Esophagus squamous epithelium (tissue), 5 donors: ENCODE measurements at regions not wholly inside any gene's neighbourhood (a gene's known extent, or its start where the extent isn't known, plus 50 kb on each side); places are given as distances from the start of the nearest gene placed in this dataset.

Experiments used
- DNase-seq: peaks from one replicate; lab custom pipeline; 2025; lab: John Stamatoyannopoulos, UW
- H3K27ac ChIP-seq, 4 donors: fragments of 200-600 bp; sonication (generic); one replicate each; pipeline ENCODE4 v1.5.1; 2016 to 2019; ENCODE audit warnings: mild to moderate bottlenecking in 1 of 4
- H3K27me3 ChIP-seq, 4 donors: fragments of 200-600 bp; sonication (generic); 1 replicate in 3 of 4; 2 replicates in 1 of 4; pipeline versions ENCODE4 v1.5.1 to v1.6.0; 2017 to 2021; ENCODE audit warnings: antibody characterized with exemption in 1 of 4
- H3K36me3 ChIP-seq, 3 donors: fragments of 200-600 bp; sonication (generic); one replicate each; pipeline ENCODE4 v1.5.1; 2016 to 2019
- H3K4me1 ChIP-seq, 3 donors: fragments of 200-600 bp; sonication (generic); one replicate each; pipeline ENCODE4 v1.5.1; 2017 to 2019
- H3K4me3 ChIP-seq, 4 donors: fragments of 200-600 bp; sonication (generic); 1 replicate in 3 of 4; 2 replicates in 1 of 4; pipeline ENCODE4 v1.5.1; 2016 to 2019; ENCODE audit warnings: mild to moderate bottlenecking in 2 of 4, moderate library complexity in 1 of 4
- H3K9me3 ChIP-seq, 3 donors: fragments of 200-600 bp; sonication (generic); one replicate each; pipeline ENCODE4 v1.5.1; 2016 to 2019
- POLR2A ChIP-seq, 4 donors: fragments of 450-650 bp; IDR thresholded peaks; one replicate each; pipeline ENCODE4 v1.6.1; 2017; ENCODE audit warnings: antibody characterized with exemption in 4 of 4, mild to moderate bottlenecking in 4 of 4, moderate library complexity in 3 of 4
- WGBS, 2 donors: methylation state at CpG; one replicate each; pipeline ENCODE4 v1.1.5; 2018; 5-methylcytosine and 5-hydroxymethylcytosine counted together
- intact Hi-C: fragments of 100-400 bp; cut with DNase I; formaldehyde crosslinking; loops from one replicate; pipeline ENCODE4 v1.15.0; 2022
- TF ChIP-seq, protein P1 (sequence below), 6 experiments: fragments of 450-650 bp in 4 of 6; fragments of 200-600 bp in 2 of 6; sonication (generic) in 2 of 6; IDR thresholded peaks; one replicate each; pipeline ENCODE4 v1.5.1; 2016 to 2019; ENCODE audit warnings: antibody characterized with exemption in 6 of 6, mild to moderate bottlenecking in 4 of 6, moderate library complexity in 4 of 6
- donor health status: DM: yes; HTN: yes; CAD: no.

DNA sequence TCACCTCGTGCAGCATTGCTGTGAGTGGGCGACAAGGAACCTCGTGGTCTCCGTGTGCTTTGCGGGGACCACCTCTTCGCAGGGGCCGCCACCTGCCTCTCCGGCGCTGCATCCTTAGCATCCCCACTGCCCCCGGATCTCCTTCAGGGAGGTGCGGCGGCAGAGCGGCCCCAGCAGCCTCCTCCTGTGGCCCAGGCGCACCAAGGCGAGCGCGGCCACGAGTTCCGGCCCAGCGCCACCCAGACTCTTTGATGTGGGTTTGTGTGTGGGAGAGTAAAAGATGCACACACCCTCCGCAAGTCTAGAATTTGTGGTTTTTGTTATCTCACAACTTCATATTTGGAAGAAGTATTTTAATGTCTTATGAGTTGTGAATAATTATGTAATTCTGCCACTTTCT is 118.8 kb upstream of the DIO3 start:
- Histone ChIP-seq H3K27me3 (peaks cover 0 to 34% (median 0%) of the 10 kb centered on the region in 4 donors), H3K9me3 (no peaks in the 10 kb centered on the region), H3K4me3 (no peak overlapping the region), H3K4me1 (no peaks in the 10 kb centered on the region), H3K36me3 (no peaks in the 10 kb centered on the region), H3K27ac (no peak overlapping the region)
- intact Hi-C loops = no loop called here
- TF ChIP-seq, protein P1, sequence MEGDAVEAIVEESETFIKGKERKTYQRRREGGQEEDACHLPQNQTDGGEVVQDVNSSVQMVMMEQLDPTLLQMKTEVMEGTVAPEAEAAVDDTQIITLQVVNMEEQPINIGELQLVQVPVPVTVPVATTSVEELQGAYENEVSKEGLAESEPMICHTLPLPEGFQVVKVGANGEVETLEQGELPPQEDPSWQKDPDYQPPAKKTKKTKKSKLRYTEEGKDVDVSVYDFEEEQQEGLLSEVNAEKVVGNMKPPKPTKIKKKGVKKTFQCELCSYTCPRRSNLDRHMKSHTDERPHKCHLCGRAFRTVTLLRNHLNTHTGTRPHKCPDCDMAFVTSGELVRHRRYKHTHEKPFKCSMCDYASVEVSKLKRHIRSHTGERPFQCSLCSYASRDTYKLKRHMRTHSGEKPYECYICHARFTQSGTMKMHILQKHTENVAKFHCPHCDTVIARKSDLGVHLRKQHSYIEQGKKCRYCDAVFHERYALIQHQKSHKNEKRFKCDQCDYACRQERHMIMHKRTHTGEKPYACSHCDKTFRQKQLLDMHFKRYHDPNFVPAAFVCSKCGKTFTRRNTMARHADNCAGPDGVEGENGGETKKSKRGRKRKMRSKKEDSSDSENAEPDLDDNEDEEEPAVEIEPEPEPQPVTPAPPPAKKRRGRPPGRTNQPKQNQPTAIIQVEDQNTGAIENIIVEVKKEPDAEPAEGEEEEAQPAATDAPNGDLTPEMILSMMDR (IDR thresholded peaks at IDR 0.05) = no peak
- no peak for TF ChIP-seq POLR2A (IDR thresholded peaks at IDR 0.05)
- DNase-seq = no peak
- WGBS, 2 donors = 76 to 91% methylated on average over 11 to 13 of the region's 21 CpGs

DNA sequence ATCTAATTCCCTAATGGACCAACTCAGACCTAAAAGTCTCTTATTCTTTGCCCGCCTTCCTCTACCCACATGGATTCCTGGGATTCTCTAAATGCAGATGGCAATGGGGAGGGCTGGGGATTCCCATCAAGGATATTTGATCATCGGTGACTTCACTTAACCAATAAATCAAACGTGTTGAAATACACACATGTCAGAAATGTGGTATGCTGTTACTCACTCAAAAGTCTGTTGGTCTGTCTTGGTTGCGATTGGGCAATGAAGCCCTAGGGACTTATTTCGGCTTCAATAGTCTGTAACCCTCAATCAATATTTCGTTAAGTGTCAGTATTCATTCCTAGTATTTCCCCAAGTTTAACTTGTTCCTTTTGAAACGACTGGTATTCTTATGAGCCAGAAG is 117.2 kb upstream of the DIO3 start:
- H3K27ac ChIP-seq = no peak overlapping the region
- intact Hi-C loops = no loop called here
- DNase-seq = no peak
- H3K4me3 ChIP-seq = no peak overlapping the region
- peaks cover 0 to 34% (median 0%) of the 10 kb centered on the region in 4 donors for H3K27me3 ChIP-seq
- H3K9me3 ChIP-seq = no peaks in the 10 kb centered on the region
- no peaks in the 10 kb centered on the region for H3K36me3 ChIP-seq
- H3K4me1 ChIP-seq = no peaks in the 10 kb centered on the region
- WGBS, 2 donors = 29 to 41% methylated on average over 7 of the region's 7 CpGs
- no peak for TF ChIP-seq POLR2A (IDR thresholded peaks at IDR 0.05)
- TF ChIP-seq, protein P1 (IDR thresholded peaks at IDR 0.05) = no peak

DNA sequence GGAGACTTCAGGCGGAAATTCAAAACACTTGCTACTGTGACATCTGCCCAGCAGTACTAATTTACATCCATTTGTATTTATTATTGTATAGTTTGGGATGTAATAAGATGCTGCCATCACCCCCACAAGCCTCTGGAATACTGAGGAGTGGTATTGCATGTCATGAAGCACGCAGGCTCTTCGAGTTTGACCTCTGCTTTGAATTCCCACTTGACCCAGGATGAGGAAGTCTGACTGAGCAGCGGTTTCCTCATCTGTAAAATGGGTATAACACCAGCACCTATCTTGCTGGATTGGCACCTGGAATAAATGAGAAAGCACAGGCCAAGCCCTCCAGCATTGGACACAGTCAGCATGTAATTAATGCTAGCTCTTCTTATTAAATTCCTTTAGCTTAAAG is 116.0 kb upstream of the DIO3 start:
- H3K4me3 ChIP-seq = no peak overlapping the region
- 83 to 89% methylated on average over 4 of the region's 4 CpGs for WGBS, 2 donors
- H3K36me3 ChIP-seq = no peaks in the 10 kb centered on the region
- H3K27me3 ChIP-seq = peaks cover 0 to 34% (median 0%) of the 10 kb centered on the region in 4 donors
- DNase-seq = no peak
- H3K27ac ChIP-seq = peak overlapping the region in 1 of 4 donors; percentile 21
- intact Hi-C loops = no loop called here
- no peaks in the 10 kb centered on the region for H3K4me1 ChIP-seq
- TF ChIP-seq POLR2A (IDR thresholded peaks at IDR 0.05) = no peak
- TF ChIP-seq, protein P1 (IDR thresholded peaks at IDR 0.05) = no peak
- H3K9me3 ChIP-seq = no peaks in the 10 kb centered on the region

DNA sequence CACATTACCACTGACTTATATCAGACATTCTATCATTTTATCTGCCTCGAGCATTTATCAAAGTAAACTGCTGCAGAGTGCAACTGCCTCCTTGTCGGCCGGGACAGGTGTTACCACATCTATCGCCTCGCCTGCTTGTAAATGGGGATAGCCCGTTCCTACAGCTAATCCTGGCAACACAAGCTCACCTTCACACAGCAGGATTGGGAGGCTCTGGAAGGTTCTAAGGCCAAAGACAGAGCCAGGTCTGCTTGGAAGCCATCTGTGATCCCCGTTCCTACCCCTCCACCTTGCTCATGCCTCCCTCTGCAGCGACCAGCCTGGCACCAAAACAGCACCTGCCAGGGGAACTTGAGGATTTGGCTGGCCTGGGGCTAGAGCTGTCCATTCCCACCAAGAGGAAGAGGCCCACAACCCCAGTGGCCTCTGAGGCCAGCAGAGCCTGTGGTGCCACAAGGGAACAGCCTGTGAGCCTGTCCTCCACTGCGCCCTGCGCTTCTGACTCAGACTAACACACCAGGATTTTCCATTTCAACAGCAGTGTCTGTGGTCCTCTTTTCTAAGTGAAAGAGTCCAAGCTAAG is 114.8 kb upstream of the DIO3 start:
- Histone ChIP-seq H3K27me3 (peaks cover 0 to 27% (median 0%) of the 10 kb centered on the region in 4 donors), H3K4me1 (no peaks in the 10 kb centered on the region), H3K27ac (no peak overlapping the region), H3K9me3 (no peaks in the 10 kb centered on the region), H3K36me3 (no peaks in the 10 kb centered on the region), H3K4me3 (no peak overlapping the region)
- intact Hi-C loops = no loop called here
- WGBS, 2 donors = 66 to 72% methylated on average over 3 to 6 of the region's 10 CpGs
- DNase-seq = no peak
- TF ChIP-seq POLR2A (IDR thresholded peaks at IDR 0.05) = no peak
- TF ChIP-seq, protein P1 (IDR thresholded peaks at IDR 0.05) = no peak

DNA sequence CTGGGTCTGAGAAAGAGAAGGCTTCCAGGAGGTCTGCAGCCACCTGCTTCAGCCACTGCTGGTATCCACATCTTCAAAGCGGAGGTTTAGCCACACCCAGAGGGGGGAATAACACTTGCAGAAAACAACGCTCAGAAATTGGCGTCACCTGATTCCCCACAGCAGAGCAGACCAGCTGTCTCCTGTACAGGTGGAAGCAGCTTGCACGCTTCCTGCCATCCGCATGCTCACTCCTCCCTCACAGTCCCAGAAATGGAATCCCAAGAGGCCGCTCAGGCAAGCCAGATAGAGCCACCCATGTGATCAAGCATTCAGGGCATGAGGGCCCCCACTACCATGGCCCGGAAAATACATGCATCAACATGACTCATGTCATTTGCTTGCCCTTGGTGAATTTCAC is 112.2 kb upstream of the DIO3 start:
- DNase-seq = no peak
- TF ChIP-seq, protein P1 (IDR thresholded peaks at IDR 0.05) = no peak
- TF ChIP-seq POLR2A (IDR thresholded peaks at IDR 0.05) = no peak
- no peaks in the 10 kb centered on the region for H3K4me1 ChIP-seq
- H3K4me3 ChIP-seq = no peak overlapping the region
- 72 to 79% methylated on average over 3 to 7 of the region's 7 CpGs for WGBS, 2 donors
- intact Hi-C loops = no loop called here
- no peaks in the 10 kb centered on the region for H3K36me3 ChIP-seq
- no peaks in the 10 kb centered on the region for H3K9me3 ChIP-seq
- no peak overlapping the region for H3K27ac ChIP-seq
- peaks cover 0 to 22% (median 0%) of the 10 kb centered on the region in 4 donors for H3K27me3 ChIP-seq
